Vagina (tissue), 2 donors: ENCODE measurements at regions not wholly inside any gene's neighbourhood (a gene's known extent, or its start where the extent isn't known, plus 50 kb on each side); places are given as distances from the start of the nearest gene placed in this dataset.

Experiments
- DNase-seq, 2 donors: peaks; one replicate each; pipeline ENCODE4 v3.0.0-alpha.2; 2017; ENCODE audit errors: extremely low spot score in 2 of 2
- H3K27ac ChIP-seq: fragments of 200-600 bp; sonication (generic); one replicate; pipeline ENCODE4 v1.5.1; 2019
- H3K27me3 ChIP-seq: fragments of 200-600 bp; sonication (generic); one replicate; pipeline ENCODE4 v1.5.1; 2019
- H3K36me3 ChIP-seq, 2 donors: fragments of 200-600 bp; sonication (generic); one replicate each; pipeline ENCODE4 v1.5.1; 2017 to 2019
- H3K4me1 ChIP-seq: fragments of 200-600 bp; sonication (generic); one replicate; pipeline ENCODE4 v1.5.1; 2019
- H3K4me3 ChIP-seq, 2 donors: fragments of 200-600 bp; sonication (generic); 1 replicate in 1 of 2; 2 replicates in 1 of 2; pipeline ENCODE4 v1.5.1; 2016 to 2019
- H3K9me3 ChIP-seq: fragments of 200-600 bp; sonication (generic); one replicate; pipeline ENCODE4 v1.5.1; 2019
- CTCF ChIP-seq, 3 experiments: fragments of 450-650 bp in 2 of 3; fragments of 200-600 bp in 1 of 3; sonication (generic) in 1 of 3; IDR thresholded peaks; one replicate each; pipeline ENCODE4 v1.5.1; 2017 to 2019; ENCODE audit warnings: antibody characterized with exemption in 3 of 3, mild to moderate bottlenecking in 2 of 3, moderate library complexity in 2 of 3
- POLR2A ChIP-seq, 2 donors: fragments of 450-650 bp; IDR thresholded peaks; one replicate each; pipeline ENCODE4 v1.6.1; 2017; ENCODE audit warnings: antibody characterized with exemption in 2 of 2, mild to moderate bottlenecking in 2 of 2, moderate library complexity in 2 of 2
- POLR2AphosphoS5 ChIP-seq, 2 donors: sonication (generic); formaldehyde crosslinking; IDR thresholded peaks; one replicate each; pipeline ENCODE4 v1.9.0; 2017; ENCODE audit warnings: antibody characterized with exemption in 2 of 2, mild to moderate bottlenecking in 2 of 2, low read depth in 1 of 2; ENCODE audit not compliant: insufficient read depth in 1 of 2
- intact Hi-C: fragments of 100-400 bp; cut with DNase I; formaldehyde crosslinking; loops from one replicate; pipeline ENCODE4 v1.15.1; 2023

- H3K27ac ChIP-seq, result no peak overlapping the region
- H3K9me3 ChIP-seq, result no peaks in the 10 kb centered on the region
- no peak for TF ChIP-seq CTCF (IDR thresholded peaks at IDR 0.05)
- TF ChIP-seq POLR2A (IDR thresholded peaks at IDR 0.05), result no peak
- no peak for TF ChIP-seq POLR2AphosphoS5 (IDR thresholded peaks at IDR 0.05; ENCODE audit: insufficient read depth in 1 of 2, low read depth in 1 of 2)
- DNase-seq, result no peak
- no peak overlapping the region for H3K4me3 ChIP-seq
- no peaks in the 10 kb centered on the region for H3K4me1 ChIP-seq
- no peaks in the 10 kb centered on the region for H3K27me3 ChIP-seq
- intact Hi-C loops, result no loop called here
- no peaks in the 10 kb centered on the region for H3K36me3 ChIP-seq
Measured at GRCh38 chr10:64952042-64952441, 1430.8 kb downstream of the REEP3 start.

GRCh38 chr10:64956441-64956840 is 1435.2 kb downstream of the REEP3 start:
- H3K9me3 ChIP-seq, result no peaks in the 10 kb centered on the region
- no peak for TF ChIP-seq POLR2A (IDR thresholded peaks at IDR 0.05)
- no peak for TF ChIP-seq POLR2AphosphoS5 (IDR thresholded peaks at IDR 0.05; ENCODE audit: insufficient read depth in 1 of 2, low read depth in 1 of 2)
- no peaks in the 10 kb centered on the region for H3K4me1 ChIP-seq
- no peak for DNase-seq
- intact Hi-C loops, result no loop called here
- no peak overlapping the region for H3K27ac ChIP-seq
- H3K36me3 ChIP-seq, result no peaks in the 10 kb centered on the region
- no peak overlapping the region for H3K4me3 ChIP-seq
- no peaks in the 10 kb centered on the region for H3K27me3 ChIP-seq

GRCh38 chr10:64959116-64959515 is 1437.9 kb downstream of the REEP3 start:
- Histone ChIP-seq H3K27ac (no peak overlapping the region), H3K27me3 (no peaks in the 10 kb centered on the region), H3K9me3 (no peaks in the 10 kb centered on the region), H3K4me3 (no peak overlapping the region), H3K36me3 (no peaks in the 10 kb centered on the region), H3K4me1 (no peaks in the 10 kb centered on the region)
- TF ChIP-seq POLR2A (IDR thresholded peaks at IDR 0.05) (no peak), CTCF (IDR thresholded peaks at IDR 0.05) (no peak), POLR2AphosphoS5 (IDR thresholded peaks at IDR 0.05; ENCODE audit: insufficient read depth in 1 of 2, low read depth in 1 of 2) (no peak)
- intact Hi-C loops, result no loop called here
- DNase-seq, result no peak

GRCh38 chr10:64959883-64960282 is 1438.7 kb downstream of the REEP3 start:
- Histone ChIP-seq H3K27ac (no peak overlapping the region), H3K4me3 (no peak overlapping the region), H3K36me3 (no peaks in the 10 kb centered on the region), H3K4me1 (no peaks in the 10 kb centered on the region), H3K9me3 (no peaks in the 10 kb centered on the region), H3K27me3 (no peaks in the 10 kb centered on the region)
- intact Hi-C loops, result no loop called here
- DNase-seq, result no peak
- no peak for TF ChIP-seq POLR2AphosphoS5 (IDR thresholded peaks at IDR 0.05; ENCODE audit: insufficient read depth in 1 of 2, low read depth in 1 of 2)
- no peak for TF ChIP-seq CTCF (IDR thresholded peaks at IDR 0.05)
- no peak for TF ChIP-seq POLR2A (IDR thresholded peaks at IDR 0.05)

- TF ChIP-seq POLR2AphosphoS5 (IDR thresholded peaks at IDR 0.05; ENCODE audit: insufficient read depth in 1 of 2, low read depth in 1 of 2) (no peak), POLR2A (IDR thresholded peaks at IDR 0.05) (no peak), CTCF (IDR thresholded peaks at IDR 0.05) (no peak)
- no peak overlapping the region for H3K27ac ChIP-seq
- intact Hi-C loops, result no loop called here
- H3K4me3 ChIP-seq, result no peak overlapping the region
- H3K36me3 ChIP-seq, result no peaks in the 10 kb centered on the region
- H3K9me3 ChIP-seq, result no peaks in the 10 kb centered on the region
- no peak for DNase-seq
- H3K27me3 ChIP-seq, result no peaks in the 10 kb centered on the region
- H3K4me1 ChIP-seq, result no peaks in the 10 kb centered on the region
Measured at GRCh38 chr10:64973391-64973790, 1452.2 kb downstream of the REEP3 start.

GRCh38 chr10:64976150-64976549 is 1454.9 kb downstream of the REEP3 start:
- no peaks in the 10 kb centered on the region for H3K36me3 ChIP-seq
- H3K4me1 ChIP-seq, result no peaks in the 10 kb centered on the region
- no peak overlapping the region for H3K4me3 ChIP-seq
- DNase-seq, result no peak
- intact Hi-C loops, result no loop called here
- H3K27me3 ChIP-seq, result no peaks in the 10 kb centered on the region
- H3K9me3 ChIP-seq, result no peaks in the 10 kb centered on the region
- no peak overlapping the region for H3K27ac ChIP-seq
- TF ChIP-seq POLR2AphosphoS5 (IDR thresholded peaks at IDR 0.05; ENCODE audit: insufficient read depth in 1 of 2, low read depth in 1 of 2) (no peak), CTCF (IDR thresholded peaks at IDR 0.05) (no peak), POLR2A (IDR thresholded peaks at IDR 0.05) (no peak)
